Suppressor macrophage treated with lipopolysaccharide for 4 hours (primary cell): ENCODE measurements at regions not wholly inside any gene's neighbourhood (a gene's known extent, or its start where the extent isn't known, plus 50 kb on each side); places are given as distances from the start of the nearest gene placed in this dataset.
"Not testable (repeated sequence)": the region's sequence is repeated elsewhere in the genome, so short reads cannot be mapped to it uniquely, and the experiment has no call there.

Experiments used
- DNase-seq: peaks from one replicate; pipeline ENCODE4 v3.0.0-alpha.2; 2020

DNA sequence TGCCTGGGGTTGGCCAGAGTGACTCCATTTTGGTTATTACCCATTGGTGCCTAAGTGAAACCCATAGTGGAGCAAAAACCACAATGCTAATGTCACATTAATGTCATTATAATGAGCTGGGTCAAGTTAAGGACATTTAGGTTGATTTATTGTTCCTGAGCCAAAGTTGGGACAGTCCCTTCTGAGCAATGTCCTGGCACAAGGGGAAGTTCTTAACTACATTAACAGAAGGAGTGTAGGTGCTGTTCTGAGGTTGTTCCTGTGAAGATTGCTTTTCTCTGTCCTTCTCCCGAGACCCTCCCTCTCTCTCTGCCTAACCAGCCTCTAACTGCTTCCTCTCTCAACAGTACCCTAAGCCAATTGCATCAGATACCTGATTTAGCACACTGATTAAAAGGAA lies 1956.8 kb upstream of the PCDH10 start:
- no peak for DNase-seq

DNA sequence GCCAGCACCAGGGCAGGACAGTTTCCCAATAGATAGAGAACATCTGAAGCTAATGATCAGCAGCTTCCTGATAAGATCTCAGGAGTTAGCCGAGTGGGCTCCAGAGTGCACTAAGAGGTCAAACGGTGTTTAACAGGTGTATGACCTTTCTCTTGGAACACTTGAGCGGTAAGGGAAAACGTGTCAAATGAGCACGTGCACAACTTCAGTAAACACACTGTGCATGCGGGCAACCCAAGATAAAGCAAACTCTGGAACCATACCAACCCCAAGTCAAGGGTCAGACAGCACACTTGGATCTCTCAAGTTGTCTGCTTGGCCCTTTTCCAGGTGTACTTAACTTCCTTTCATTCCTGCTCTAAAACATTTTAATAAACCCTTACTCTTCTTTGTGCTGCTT lies 1941.5 kb upstream of the PCDH10 start:
- DNase-seq: no peak

DNA sequence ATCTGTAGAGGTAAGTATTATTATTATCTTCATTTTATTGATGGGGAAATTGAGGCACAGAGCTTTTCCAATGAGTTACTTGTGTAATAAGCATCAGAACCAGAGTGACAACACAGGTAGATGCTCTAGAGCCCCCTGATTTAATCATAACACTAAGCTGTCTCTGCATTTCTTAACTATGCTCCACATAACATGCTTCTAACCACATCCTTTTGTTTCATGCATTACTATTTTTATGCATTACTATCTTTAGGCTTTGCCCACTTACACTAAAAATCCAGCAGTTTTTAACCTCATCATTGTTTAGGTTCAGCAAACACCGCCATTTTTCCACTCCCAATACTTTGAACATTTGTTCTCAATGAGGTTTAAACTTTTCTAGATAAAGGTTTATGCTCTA lies 1900.8 kb upstream of the PCDH10 start:
- DNase-seq: no peak

DNA sequence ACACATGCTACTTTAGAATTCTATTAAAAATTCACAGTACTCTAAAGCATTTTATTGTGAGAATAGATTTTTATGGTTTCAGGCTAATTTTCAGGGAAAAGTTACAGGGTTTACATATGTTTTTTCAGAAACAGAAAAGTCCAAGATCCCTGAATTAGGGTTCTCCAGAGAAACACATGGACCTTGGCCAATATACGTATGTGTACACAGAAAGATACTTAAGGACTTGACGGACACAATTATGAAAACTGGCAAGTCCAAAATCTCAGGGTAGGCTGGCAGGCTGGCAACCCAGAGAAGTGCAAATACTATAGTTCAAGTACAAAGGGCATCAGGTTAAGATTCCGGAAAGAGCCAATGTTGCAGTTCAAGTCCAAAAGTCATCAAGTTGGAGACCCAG lies 1897.8 kb upstream of the PCDH10 start:
- DNase-seq: no peak

DNA sequence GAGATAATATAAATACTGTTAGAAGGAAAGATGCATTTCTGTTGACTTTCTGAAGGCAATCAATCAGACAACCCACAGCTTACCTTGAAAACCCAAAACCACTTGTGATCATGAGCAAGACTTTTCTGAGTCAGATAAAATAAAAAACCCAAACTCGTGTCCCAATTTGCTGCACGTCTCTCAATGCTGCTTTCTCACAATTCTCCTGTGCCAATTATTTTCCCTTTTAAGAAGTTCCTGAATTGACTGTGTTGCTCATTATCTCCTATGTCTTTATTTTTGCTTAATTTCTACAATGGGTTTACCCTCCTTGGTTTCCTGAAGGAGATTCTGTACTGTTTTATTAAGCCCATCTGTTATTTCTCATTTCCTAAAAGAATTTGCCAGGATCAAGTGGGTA lies 1891.9 kb upstream of the PCDH10 start:
- no peak for DNase-seq

DNA sequence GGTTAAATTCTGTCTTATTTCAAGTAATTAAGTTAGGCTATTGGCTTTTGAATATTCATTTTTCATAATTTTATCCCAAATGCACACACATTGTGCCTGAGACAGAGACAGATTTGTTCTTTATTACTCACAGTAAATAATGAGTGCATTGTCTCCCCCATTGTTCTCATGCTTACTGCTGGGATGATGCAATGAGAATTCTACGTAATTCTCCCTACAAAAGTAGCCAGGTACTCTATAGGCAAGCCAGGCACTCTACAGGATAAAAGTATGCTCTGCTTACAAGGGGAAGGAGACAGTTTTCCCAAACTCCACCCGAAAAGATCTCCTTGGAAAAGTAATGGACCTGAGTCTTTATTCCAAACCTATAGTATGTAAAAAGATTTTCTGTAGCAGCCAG lies 1890.7 kb upstream of the PCDH10 start:
- no peak for DNase-seq

DNA sequence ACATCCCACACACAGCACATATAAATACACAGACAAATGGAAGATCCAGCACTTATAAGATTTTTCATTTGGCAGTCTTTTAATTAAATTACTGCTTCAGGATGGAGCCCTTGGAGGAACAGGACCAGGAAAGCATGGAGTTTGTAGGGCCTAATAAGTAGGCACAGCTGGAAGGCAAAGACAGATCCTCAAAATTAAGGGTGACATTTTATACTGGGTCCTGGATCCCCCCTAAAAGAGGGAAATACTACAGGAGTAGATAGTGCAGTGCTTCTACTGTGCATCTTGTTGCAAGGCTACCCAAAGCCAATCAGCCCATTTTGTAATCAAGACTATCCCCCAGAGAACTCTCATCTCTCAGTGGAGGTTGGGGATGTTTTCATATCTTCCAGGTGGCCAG lies 1860.7 kb upstream of the PCDH10 start:
- no peak for DNase-seq

DNA sequence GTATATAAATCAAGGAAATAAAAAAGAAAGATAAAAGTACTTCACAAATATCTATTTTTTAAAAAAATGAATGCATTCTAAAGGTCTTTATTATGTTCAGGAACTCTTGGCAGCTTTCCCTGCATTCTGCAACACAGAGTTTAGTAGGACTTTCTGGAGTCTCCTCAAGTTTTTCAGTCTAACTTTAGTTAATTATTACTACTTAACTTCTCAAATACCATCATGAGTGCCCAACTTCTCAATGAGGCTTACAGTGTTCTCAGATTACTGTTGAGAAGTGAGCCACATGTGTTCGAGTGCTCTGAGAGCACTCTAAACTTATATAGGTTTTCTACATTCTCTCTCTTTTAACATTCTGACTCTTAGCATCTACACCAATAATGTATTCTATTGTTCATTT lies 1852.9 kb upstream of the PCDH10 start:
- DNase-seq: no peak

DNA sequence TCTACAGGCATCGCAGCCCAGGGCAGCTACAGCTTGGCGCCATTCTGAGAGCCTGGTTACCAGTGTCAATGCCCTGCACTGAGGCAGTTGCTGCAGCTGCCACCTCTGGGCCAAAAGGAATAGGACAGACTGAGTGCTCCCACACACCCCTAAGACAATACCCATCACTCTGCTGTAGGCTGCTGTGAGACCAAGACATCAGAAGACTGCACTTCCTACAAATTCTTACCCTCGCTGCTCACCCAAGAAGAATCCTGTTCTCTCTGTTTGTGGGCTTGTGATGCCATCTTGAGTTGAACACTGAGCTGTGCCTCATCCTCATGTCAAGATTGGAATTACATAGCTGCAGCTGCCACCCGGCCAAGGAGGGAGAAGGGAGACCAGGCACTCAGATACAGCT lies 1847.0 kb upstream of the PCDH10 start:
- no peak for DNase-seq

DNA sequence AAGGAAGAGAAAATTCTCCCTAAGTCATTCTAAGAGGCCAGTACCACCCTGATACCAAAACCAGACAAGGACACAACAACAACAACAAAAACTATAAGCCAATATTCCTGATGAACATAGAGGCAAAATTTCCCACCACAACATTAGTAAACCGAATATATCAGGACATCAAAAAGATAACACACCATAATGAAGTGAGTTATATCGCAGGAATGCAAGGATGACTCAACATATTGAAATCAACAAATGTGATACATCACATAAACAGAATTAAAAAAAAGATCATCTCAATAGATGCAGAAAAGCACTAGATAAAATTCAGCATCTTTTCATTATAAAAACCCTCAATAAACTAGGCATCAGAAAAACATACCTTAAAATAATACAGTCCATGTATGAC lies 1844.4 kb upstream of the PCDH10 start:
- DNase-seq: no peak

DNA sequence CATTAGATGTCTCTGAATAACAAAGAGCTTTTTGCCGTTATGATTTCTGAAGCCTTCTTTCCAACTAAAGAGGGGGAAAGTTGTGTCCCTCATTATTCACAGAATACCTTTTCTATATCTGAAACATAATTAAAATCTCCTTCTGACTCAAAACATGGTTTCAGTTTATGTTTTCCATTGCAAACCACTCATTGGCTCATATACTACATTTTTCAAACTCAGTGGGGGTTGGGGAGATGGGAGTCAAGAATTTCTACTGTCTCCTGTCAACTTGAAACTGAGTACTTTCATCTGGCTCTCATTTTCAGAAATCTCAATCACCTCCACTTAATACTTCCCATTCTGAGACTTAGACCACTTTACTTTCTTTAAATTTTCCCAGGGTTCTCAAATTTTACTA lies 1839.5 kb upstream of the PCDH10 start:
- no peak for DNase-seq

DNA sequence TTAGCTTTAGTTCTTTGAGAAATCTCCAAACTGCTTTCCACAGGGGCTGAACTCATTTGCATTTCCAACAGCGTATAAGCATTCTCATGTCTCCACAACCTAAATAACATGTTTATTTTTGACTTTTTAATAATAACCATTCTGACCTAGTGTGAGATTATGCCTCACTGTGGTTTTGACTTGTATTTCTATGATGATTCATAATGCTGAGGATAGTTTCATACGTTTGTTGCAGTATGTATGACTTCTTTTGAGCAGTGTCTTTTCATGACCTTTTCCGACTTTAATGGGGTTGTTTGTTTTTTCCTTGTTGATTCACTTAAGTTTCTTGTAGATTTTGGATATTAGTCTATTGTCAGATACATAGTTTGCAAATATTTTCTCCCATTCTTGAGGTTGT lies 1833.0 kb upstream of the PCDH10 start:
- DNase-seq: no peak

DNA sequence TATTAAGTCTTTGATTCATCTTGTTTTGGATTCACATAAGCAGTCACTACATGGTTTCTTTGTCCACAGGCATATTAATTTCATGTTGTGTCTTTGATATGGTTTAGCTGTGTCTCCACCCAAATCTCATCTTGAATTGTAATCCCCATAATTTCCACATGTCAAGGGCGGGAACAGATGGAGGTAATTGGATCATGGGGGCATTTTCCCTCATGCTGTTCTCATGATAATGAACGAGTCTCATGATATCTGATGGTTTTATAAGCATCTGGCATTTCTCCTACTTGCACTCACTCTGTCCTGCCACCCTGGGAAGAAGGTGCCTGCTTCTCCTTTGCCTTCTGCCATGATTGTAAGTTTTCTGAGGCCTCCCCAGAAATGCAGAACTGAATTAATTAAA lies 1811.2 kb upstream of the PCDH10 start:
- DNase-seq: no peak

DNA sequence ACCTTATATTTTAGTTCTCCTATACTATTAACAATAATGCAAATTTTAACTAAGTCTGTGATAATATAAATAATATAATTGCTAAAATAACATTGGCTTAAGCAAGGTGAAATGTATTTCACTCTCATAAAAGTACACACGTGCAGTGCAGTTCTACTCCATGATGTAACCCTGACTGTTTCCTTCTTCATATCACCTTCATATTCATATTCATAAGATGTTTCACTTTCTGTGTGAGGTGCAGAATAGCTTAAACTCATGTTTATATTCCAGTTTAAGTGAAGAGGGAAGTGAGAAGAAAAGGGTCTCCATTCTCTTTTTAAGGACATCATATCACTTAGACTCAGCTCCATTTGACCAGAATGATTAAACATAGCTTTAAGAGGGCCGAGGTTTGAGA lies 1810.0 kb upstream of the PCDH10 start:
- DNase-seq: no peak

DNA sequence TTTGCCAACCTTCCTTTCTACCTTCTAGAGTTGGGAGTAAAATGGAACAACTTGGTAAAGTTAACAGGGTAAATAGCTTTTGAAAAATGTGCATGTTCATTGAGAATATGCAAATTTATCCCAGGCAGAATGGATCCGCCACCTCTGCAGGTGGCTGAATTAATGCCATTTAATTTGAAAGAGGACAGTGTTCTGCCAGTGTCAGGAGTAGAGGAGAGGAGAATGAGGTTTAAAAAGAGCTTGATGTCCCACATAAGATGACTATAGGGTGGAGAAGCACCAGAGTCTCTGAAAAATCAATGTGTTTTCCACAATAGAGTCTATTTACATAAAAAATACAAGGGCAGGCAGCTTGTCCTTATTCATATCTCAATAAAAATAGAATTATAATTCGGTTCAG lies 1804.3 kb upstream of the PCDH10 start:
- DNase-seq: no peak

DNA sequence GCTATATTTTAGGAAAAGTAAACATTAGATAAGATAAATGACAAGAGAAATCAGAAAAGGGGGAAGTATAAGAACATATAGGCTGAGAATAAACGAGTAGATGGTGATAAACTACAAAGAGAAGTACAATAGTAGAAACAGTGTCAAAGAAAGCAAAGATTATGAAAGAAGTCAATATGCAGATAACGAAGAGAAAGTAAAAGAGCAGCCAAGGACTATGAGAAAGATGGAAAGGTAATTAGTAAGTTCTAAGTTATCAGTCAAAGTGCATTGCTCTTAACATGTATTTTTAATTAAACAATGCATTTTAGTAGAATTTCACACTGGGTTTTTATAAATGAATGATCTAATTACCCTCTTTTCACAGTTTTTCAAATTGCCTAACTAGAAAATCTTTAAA lies 1801.3 kb upstream of the PCDH10 start:
- no peak for DNase-seq

DNA sequence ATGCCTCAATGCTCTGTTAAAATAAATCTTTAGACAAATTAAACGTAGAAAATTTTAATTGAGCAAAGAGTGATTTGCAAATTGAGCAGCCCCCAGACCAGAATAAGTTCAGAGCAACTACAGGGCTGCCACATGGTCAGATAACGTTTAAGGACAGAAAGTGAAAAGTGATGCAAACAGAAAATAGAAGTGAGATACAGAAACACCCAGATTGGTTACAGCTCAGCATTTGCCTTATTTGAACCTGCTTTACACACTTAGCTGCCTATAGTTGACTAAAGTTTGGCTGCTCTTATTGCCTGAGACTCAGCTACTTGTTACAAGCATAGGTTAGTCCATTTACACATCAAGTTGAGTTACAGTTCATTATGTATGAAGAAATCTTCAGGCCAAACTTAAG lies 1800.8 kb upstream of the PCDH10 start:
- no peak for DNase-seq

DNA sequence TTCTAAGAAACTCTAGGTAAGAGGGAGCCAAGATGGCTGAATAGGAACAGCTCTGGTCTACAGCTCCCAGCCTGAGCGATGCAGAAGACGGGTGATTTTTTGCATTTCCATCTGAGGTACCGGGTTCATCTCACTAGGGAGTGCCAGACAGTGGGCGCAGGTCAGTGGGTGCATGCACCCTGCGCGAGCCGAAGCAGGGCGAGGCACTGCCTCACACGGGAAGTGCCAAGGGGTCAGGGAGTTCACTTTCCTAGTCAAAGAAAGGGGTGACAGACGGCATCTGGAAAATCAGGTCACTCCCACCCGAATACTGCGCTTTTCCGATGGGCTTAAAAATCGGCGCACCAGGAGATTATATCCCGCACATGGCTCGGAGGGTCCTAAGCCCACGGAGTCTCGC lies 1796.7 kb upstream of the PCDH10 start:
- not testable (repeated sequence) for DNase-seq

DNA sequence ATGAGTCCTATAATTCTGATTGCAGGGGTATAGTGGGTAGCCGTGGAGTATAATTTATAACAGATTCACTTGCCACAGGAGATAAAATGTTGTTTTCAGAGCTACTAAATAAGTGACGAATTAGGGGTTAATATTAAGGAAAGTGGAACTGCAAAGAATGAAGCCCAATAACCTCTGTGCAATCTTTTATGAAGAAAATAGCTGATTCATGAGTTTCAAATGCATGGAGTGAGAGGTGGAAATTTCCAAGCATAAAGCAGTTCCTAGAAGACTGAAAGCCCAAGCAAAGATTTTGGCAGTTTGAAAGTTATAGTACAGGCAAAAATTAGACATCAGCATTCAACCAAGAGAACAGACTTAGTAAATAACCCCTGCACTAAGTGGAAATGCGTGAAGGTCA lies 1782.4 kb upstream of the PCDH10 start:
- DNase-seq: no peak

DNA sequence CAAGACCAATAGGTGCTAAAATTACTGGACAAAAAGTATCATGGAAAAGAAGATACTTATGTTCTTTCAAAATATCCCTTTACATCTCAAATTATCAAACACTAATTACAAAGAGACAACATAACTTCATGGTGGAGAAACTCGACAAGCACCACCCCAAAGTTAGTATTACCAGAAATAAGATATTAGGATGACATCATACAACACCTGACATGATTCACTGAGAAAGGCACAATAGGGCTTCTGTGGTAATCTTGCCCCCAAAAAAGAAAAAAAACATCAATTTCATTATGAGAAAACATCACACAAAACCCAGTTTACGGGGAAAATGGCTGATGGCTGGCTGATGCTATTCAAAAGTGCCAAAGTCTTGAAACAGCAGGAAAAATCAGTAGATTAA lies 1781.7 kb upstream of the PCDH10 start:
- no peak for DNase-seq

DNA sequence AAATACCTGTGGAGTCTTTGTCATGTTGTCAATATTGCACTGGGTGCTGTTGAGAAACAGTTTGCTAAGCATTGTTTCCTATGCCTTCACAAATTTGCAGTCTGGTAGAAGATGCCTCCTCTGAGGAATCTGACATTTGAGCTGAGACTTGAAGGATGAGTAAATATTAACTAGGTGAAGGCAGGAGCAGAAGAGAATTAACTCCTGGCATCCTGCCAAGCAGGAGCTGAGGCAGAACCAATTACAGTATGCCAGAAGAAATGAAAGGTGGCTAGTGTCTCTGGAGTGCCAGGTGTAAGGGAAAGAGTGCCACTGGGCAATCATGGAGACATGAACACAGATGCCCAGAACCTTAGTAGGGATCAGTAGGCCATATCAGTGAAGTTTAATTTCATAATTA lies 1778.2 kb upstream of the PCDH10 start:
- no peak for DNase-seq

DNA sequence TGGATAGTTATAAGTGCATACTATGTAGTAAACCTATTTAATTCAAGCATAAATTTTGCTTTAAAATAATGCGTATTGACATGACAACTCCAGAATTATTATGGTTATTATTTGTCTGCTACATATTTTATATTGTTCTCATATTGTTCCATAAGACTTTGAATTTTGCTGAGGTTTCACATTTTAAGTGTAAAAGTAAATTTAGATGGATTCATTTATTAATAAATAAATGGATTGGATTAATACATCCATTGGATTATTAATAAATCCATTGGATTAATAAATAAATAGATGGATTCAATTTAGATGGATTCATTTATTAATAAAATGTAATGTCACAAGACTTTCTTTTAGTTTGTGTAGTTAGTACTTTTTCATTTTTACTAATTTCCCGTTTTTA lies 1768.0 kb upstream of the PCDH10 start:
- no peak for DNase-seq

DNA sequence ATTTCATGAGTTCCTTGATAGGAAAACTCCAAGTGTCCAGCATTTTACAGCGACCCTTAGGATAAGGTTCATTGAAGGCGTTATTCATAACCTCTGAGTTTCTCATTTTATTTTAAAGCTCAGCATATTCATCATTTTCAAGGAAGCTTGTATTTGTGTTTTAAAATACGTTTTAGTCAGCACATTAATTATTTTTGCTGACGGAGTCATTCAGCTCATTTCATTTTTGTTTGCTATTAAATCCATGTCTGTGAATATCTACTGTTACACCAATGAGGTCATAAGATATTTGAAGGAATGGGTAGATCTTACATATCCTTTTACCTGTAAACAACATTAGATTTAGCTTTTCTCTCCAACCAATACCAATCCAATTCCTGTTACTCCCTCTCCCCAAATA lies 1766.3 kb upstream of the PCDH10 start:
- no peak for DNase-seq

DNA sequence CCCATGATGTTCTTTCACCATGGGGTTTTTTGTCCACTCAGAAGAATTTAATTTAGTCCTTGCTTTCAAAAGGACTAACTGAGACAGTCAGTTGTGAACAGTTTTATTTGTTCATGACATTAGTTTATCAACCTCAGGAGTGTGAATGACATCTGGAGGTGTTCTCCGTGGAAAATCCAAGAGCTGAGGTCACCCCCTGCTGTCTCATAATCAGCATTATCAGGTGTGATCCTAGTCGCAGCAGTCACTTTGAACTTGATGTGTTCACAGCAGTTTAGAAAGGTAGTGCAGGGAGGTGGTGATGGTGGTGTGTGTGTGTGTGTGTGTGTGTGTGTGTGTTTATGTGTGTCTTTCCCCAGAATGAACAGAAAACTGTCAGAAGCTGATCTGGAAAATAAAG lies 1760.8 kb upstream of the PCDH10 start:
- DNase-seq: no peak

DNA sequence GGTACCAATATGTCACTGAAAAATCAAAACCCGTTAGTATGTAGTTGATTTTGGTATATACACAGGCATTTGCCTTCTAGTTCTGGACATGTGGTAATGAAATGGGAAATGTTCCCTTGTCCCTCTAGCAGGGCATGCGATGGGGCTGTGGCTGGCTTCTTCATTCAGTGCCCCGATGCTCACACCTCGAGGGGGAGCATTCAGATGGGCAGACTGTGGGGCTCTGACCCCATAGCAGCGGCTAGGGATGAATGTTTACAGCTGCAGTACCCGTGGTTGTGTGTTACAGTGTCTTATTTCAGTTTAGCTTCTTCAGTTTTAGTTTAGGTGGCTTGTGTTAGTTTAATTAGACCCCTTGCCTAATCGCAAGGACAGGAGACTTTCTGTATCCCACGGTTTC lies 1741.0 kb upstream of the PCDH10 start:
- DNase-seq: no peak

DNA sequence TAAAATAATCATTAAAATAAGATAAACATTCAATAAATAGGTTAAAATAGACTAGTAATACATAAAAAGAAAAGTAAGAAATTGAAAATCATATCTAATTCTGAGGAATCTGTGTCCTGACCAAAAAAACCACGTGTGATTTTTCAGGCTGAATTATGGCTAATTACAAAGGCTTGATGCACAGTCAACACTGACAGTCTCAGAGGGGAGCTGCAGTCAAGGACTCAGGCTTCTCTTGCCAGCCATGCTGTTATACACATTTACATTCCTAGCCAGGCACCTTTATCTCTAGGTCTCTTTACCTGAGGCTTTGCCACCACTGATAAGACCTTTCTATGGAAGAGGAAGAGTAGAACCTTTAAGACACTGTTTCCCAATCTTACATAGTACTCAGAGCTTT lies 1737.7 kb upstream of the PCDH10 start:
- DNase-seq: no peak

DNA sequence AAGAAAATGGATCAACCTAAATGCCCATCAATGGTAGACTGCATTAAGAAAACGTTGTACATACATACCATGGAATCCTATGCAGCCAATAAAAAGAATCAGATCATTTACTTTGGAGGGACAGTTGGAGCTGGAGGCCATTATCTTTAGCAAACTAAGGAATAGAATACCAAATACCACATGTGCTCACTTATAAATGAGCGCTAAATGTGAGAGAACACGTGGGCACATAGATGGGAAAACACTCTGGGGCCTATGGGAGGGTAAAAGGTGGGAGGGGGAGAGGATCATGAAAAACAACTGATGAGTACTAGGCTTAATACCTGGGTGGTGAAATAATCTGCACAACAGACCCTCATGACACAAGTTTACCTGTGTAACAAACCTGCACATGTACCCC lies 1729.9 kb upstream of the PCDH10 start:
- DNase-seq: no peak
